ENCODE measurements at regions not wholly inside any gene's neighbourhood (a gene's known extent, or its start where the extent isn't known, plus 50 kb on each side); places are given as distances from the start of the nearest gene placed in this dataset.

- TF ChIP-seq CTCF (IDR thresholded peaks at IDR 0.05) (no peak), EZH2 (IDR thresholded peaks at IDR 0.05) (no peak), EZH2phosphoT487 (IDR thresholded peaks at IDR 0.05) (no peak)
Measured at GRCh38 chr9:81047280-81047679, 642.1 kb downstream of the TLE1 start.

All from neural progenitor cell (in vitro differentiated cells).